ENCODE measurements at regions not wholly inside any gene's neighbourhood (a gene's known extent, or its start where the extent isn't known, plus 50 kb on each side); places are given as distances from the start of the nearest gene placed in this dataset.

DNA sequence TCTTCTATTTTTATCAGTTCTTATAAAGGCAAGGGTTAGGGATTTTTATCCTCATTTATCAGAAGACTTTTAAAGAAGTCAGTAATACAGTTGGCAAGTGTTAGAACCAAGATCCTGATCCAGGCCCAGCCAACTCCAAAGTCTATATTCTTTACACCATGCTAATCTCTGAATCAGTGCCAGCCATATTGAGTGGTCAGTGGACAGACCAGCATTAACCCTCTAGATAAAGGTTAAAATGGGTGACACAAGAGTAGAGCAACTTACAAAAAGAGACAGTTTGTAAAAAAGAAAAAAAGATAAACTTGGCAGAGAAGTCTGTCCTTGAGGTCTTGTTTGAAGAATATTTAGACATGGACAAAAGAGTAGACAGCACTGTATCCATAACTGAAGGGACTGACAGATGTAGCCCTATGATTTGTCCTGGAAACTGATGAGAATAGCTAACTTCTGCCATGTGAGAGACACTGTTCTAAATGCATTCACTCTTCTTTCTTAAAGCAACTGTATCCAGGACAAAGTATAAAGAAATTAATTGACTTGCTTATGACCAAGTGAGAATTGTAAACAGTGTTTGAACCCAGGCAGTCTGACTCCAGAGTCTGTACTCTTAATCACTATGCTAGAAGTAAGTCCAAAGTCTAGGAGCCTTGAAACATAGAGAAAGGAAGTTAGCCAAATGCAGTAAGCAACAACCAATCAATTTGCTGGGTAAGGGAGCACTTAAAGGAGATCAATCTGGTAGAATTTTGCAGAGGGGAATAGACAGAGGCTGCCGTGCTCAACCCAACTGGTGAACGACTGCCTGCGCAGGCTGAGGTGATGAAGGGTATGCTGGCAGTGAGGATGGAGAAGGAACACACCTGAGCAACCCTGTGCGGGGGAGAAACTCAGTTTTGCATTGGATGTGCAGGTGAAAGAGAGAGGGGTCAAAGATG is 103.7 kb downstream of the TTC6 start:
- Mint-ChIP-seq H3K4me1 (ENCODE audit: low read depth, unreplicated experiment) (peaks cover 21% of the 10 kb centered on the region), H3K36me3 (ENCODE audit: low read depth, unreplicated experiment) (no peaks in the 10 kb centered on the region), H3K9me3 (ENCODE audit: unreplicated experiment) (peaks cover under 1% of the 10 kb centered on the region), H3K4me3 (ENCODE audit: unreplicated experiment) (no peak overlapping the region), H3K27me3 (ENCODE audit: low read depth, unreplicated experiment) (peaks cover 3% of the 10 kb centered on the region), H3K27ac (ENCODE audit: unreplicated experiment) (peak overlapping the region; percentile 8)
- no peak overlapping the region for H2AFZ ChIP-seq (ENCODE audit: low read depth, low read length)
- FAIRE-seq (no peak), DNase-seq (ENCODE audit: low read depth) (no peak)
- no peak overlapping the region for H3K27ac ChIP-seq (ENCODE audit: low read depth, low read length)
- H3K9me3 ChIP-seq (ENCODE audit: insufficient read depth, low read depth, low read length), result no peaks in the 10 kb centered on the region
- H3K79me2 ChIP-seq (ENCODE audit: insufficient read depth, low read length), result no peaks in the 10 kb centered on the region
- TF ChIP-seq EZH2 (IDR thresholded peaks at IDR 0.05; ENCODE audit: insufficient read depth, low read length), result no peak
- TF ChIP-seq, protein P1, sequence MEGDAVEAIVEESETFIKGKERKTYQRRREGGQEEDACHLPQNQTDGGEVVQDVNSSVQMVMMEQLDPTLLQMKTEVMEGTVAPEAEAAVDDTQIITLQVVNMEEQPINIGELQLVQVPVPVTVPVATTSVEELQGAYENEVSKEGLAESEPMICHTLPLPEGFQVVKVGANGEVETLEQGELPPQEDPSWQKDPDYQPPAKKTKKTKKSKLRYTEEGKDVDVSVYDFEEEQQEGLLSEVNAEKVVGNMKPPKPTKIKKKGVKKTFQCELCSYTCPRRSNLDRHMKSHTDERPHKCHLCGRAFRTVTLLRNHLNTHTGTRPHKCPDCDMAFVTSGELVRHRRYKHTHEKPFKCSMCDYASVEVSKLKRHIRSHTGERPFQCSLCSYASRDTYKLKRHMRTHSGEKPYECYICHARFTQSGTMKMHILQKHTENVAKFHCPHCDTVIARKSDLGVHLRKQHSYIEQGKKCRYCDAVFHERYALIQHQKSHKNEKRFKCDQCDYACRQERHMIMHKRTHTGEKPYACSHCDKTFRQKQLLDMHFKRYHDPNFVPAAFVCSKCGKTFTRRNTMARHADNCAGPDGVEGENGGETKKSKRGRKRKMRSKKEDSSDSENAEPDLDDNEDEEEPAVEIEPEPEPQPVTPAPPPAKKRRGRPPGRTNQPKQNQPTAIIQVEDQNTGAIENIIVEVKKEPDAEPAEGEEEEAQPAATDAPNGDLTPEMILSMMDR (IDR thresholded peaks at IDR 0.05; ENCODE audit: insufficient read depth, low read depth, low read length), result no peak
- no peaks in the 10 kb centered on the region for H4K20me1 ChIP-seq (ENCODE audit: insufficient read depth, low read length)
- H3K4me3 ChIP-seq (ENCODE audit: insufficient read depth, low read depth, low read length), result no peak overlapping the region
- no peaks in the 10 kb centered on the region for H3K27me3 ChIP-seq (ENCODE audit: insufficient read depth, low read length)
- H3K4me2 ChIP-seq (ENCODE audit: low read length), result no peak overlapping the region
- H3K4me1 ChIP-seq (ENCODE audit: insufficient read depth, low read length), result peaks cover 9% of the 10 kb centered on the region
- H3K9ac ChIP-seq (ENCODE audit: low read length), result no peak overlapping the region
- no peaks in the 10 kb centered on the region for H3K36me3 ChIP-seq (ENCODE audit: insufficient read depth, low read length)

DNA sequence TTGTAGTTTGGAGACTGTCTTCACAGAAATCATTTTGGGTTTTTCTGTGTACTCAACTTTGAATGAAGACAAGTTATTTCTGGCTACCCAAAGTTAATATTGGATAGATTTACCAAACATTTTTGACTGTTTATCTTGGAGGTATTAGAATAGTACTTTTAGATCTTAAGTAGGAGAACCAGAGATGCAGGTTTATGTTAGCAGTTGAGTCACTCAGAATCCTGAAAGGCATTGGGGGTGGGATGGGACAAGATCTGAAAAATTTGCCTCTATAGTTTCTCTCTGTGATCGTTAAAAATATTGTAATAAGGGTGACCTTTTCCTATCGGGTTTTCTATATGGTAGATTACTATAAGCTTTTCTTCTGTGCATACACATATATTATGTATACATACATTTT is 112.3 kb downstream of the TTC6 start:
- Histone ChIP-seq H4K20me1 (ENCODE audit: insufficient read depth, low read length) (no peaks in the 10 kb centered on the region), H3K4me2 (ENCODE audit: low read length) (no peak overlapping the region), H3K36me3 (ENCODE audit: insufficient read depth, low read length) (no peaks in the 10 kb centered on the region), H3K27ac (ENCODE audit: low read depth, low read length) (no peak overlapping the region), H3K9me3 (ENCODE audit: insufficient read depth, low read depth, low read length) (no peaks in the 10 kb centered on the region), H3K4me1 (ENCODE audit: insufficient read depth, low read length) (peaks cover 9% of the 10 kb centered on the region), H3K79me2 (ENCODE audit: insufficient read depth, low read length) (no peaks in the 10 kb centered on the region), H2AFZ (ENCODE audit: low read depth, low read length) (no peak overlapping the region), H3K27me3 (ENCODE audit: insufficient read depth, low read length) (no peaks in the 10 kb centered on the region), H3K4me3 (ENCODE audit: insufficient read depth, low read depth, low read length) (no peak overlapping the region), H3K9ac (ENCODE audit: low read length) (no peak overlapping the region)
- Mint-ChIP-seq H3K4me3 (ENCODE audit: unreplicated experiment) (no peak overlapping the region), H3K27ac (ENCODE audit: unreplicated experiment) (no peak overlapping the region), H3K4me1 (ENCODE audit: low read depth, unreplicated experiment) (peaks cover 8% of the 10 kb centered on the region), H3K9me3 (ENCODE audit: unreplicated experiment) (no peaks in the 10 kb centered on the region), H3K36me3 (ENCODE audit: low read depth, unreplicated experiment) (no peaks in the 10 kb centered on the region), H3K27me3 (ENCODE audit: low read depth, unreplicated experiment) (peaks cover 6% of the 10 kb centered on the region)
- FAIRE-seq (no peak), DNase-seq (ENCODE audit: low read depth) (no peak)
- TF ChIP-seq EZH2 (IDR thresholded peaks at IDR 0.05; ENCODE audit: insufficient read depth, low read length), result no peak
- TF ChIP-seq, protein P1 (IDR thresholded peaks at IDR 0.05; ENCODE audit: insufficient read depth, low read depth, low read length), result no peak

DNA sequence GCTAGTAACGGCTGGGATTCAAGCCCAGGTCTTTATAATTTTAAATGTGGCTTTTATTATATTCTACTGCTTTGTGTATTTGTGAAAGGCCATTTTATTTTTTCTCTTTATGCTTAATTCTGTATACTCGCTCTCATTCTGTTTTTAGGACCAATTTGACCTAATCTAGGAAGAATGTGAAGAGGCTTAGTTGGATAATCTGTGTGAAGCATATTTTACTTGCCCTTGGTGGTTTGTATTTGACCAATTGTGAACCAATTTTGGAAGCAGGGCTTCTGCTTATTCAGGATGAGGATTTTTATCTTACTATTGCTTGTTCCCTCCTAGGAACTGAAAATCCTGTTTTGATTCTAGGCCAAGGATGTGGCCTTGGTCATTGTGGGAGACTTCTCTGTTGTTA is 113.1 kb downstream of the TTC6 start:
- Mint-ChIP-seq H3K36me3 (ENCODE audit: low read depth, unreplicated experiment) (no peaks in the 10 kb centered on the region), H3K4me3 (ENCODE audit: unreplicated experiment) (no peak overlapping the region), H3K4me1 (ENCODE audit: low read depth, unreplicated experiment) (peaks cover 8% of the 10 kb centered on the region), H3K9me3 (ENCODE audit: unreplicated experiment) (no peaks in the 10 kb centered on the region), H3K27ac (ENCODE audit: unreplicated experiment) (no peak overlapping the region), H3K27me3 (ENCODE audit: low read depth, unreplicated experiment) (peaks cover 6% of the 10 kb centered on the region)
- no peaks in the 10 kb centered on the region for H3K27me3 ChIP-seq (ENCODE audit: insufficient read depth, low read length)
- no peak overlapping the region for H3K27ac ChIP-seq (ENCODE audit: low read depth, low read length)
- H3K9me3 ChIP-seq (ENCODE audit: insufficient read depth, low read depth, low read length), result no peaks in the 10 kb centered on the region
- DNase-seq (ENCODE audit: low read depth) (peak; percentile 56), FAIRE-seq (no peak)
- H2AFZ ChIP-seq (ENCODE audit: low read depth, low read length), result no peak overlapping the region
- H3K4me3 ChIP-seq (ENCODE audit: insufficient read depth, low read depth, low read length), result no peak overlapping the region
- H3K4me1 ChIP-seq (ENCODE audit: insufficient read depth, low read length), result peaks cover 9% of the 10 kb centered on the region
- H3K4me2 ChIP-seq (ENCODE audit: low read length), result peak overlapping the region; percentile 2
- no peaks in the 10 kb centered on the region for H3K79me2 ChIP-seq (ENCODE audit: insufficient read depth, low read length)
- H4K20me1 ChIP-seq (ENCODE audit: insufficient read depth, low read length), result no peaks in the 10 kb centered on the region
- H3K9ac ChIP-seq (ENCODE audit: low read length), result no peak overlapping the region
- H3K36me3 ChIP-seq (ENCODE audit: insufficient read depth, low read length), result no peaks in the 10 kb centered on the region
- TF ChIP-seq, protein P1 (IDR thresholded peaks at IDR 0.05; ENCODE audit: insufficient read depth, low read depth, low read length), result no peak
- TF ChIP-seq EZH2 (IDR thresholded peaks at IDR 0.05; ENCODE audit: insufficient read depth, low read length), result no peak

All from astrocyte (in vitro differentiated cells and primary cell).